ENCODE measurements at regions not wholly inside any gene's neighbourhood (a gene's known extent, or its start where the extent isn't known, plus 50 kb on each side); places are given as distances from the start of the nearest gene placed in this dataset.
"Not testable (repeated sequence)": the region's sequence is repeated elsewhere in the genome, so short reads cannot be mapped to it uniquely, and the experiment has no call there.

DNA sequence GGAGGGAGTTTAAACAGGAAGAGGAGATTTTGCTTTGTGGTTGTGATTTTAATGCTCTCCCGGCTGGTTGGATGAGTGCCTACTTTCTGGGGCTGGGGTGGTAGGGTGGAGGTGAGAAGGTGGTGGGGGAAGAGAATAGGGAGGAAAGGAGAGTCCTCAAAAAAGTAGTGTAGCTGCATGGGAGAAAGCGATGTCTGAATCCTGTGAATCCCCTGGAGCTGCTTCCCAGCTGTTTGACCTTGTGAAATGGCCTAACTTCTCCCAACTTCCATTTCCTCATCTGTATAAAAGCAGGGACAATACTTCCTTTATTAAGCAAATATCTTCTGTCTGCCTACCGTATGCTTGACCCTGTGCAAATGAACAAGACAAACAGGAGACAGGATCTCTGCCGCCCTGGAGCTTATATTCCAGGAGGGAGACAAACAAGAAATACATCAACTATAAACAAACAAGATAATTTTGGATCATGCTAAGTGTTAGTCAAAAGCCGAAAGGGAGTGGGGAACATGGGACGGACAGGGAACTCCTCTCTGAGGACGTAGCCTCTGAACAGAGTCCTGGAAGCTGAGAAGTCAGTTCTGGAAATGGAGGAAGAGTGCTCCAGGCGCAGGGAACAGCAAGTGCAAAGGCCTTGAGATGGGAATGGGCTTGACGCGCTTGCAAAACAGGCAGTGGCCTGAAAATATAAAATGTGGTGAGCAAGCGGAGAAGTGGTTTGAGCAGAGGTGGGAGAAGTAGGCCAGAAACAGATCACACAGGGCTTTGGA, 103.5 kb downstream of the SPRY4 start:
- DNase-seq: no peak

- DNase-seq: peak; percentile 16
These were observed 105.7 kb downstream of the SPRY4 start for GRCh38 chr5:142219146-142219545.

- no peak for DNase-seq
These were observed 107.9 kb downstream of the SPRY4 start for GRCh38 chr5:142216931-142217330.

GRCh38 chr5:142215915-142216681, 107.5 kb downstream of the NDFIP1 start:
- peak; percentile 98 for DNase-seq

GRCh38 chr5:142213077-142213476, 104.5 kb downstream of the NDFIP1 start:
- DNase-seq: no peak

DNA sequence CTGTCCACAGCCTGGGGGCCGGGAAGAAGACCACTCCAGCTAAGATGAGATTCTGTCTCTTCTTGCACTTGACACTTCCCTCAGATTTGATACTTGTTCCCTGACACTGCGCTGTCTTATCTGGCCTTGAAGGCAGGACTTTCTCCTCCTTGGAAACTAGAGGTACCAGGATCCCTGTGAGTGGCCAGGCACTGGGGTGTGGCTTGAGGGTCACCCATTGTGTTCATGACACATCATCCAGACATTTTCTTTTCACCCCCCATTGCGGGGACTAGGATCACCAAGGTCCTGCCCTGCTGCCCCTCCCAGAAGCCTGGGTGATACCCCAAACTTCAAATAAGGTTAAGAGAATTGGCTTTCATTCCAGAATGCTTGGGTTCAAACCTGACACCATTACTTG, 103.3 kb downstream of the NDFIP1 start:
- no peak for DNase-seq

DNA sequence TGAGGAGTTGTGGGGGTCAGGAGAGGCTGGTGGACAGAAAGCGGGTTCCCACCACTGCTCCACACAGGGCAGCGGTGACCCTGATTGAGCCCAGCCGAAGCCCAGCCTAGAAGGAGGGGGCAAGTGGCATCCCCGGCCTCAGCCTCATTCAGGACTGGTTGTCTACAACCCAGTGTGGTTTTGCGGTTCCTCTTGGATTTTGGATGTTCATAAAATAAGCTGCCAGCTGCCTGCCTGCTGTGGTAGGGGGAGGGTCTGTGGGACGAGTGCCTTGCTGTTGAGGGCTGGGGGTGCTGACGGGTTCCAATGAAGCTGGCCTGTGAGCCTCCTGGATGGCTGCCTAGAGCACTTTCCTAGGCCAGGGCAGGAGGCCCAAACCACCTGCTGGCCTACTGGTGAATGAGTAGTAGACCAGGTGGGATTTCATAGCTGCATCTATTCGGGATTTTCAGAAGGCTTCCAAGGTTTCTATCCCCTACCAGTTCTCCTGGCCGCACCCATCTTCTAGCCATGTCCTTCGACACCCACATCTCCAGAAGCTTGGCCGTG, 102.4 kb downstream of the NDFIP1 start:
- no peak for DNase-seq

DNA sequence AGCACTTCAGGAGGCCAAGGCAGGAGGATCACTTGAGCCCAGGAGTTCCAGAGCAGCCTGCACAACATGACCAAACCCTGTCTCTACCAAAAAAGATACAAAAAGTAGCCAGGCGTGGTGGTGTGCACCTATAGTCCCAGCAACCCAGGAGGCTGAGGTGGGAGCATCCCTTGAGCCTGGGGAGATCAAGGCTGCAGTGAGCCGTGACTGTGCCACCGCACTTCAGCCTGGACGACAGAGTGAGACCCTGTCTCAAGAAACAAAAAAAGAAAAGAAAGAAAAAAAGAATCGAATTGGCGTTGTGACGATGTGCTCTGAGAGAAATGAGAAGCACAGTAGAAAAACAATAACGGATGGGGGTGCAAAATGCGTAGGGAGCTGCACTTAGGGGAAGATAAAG, 101.4 kb downstream of the NDFIP1 start:
- DNase-seq: no peak

DNA sequence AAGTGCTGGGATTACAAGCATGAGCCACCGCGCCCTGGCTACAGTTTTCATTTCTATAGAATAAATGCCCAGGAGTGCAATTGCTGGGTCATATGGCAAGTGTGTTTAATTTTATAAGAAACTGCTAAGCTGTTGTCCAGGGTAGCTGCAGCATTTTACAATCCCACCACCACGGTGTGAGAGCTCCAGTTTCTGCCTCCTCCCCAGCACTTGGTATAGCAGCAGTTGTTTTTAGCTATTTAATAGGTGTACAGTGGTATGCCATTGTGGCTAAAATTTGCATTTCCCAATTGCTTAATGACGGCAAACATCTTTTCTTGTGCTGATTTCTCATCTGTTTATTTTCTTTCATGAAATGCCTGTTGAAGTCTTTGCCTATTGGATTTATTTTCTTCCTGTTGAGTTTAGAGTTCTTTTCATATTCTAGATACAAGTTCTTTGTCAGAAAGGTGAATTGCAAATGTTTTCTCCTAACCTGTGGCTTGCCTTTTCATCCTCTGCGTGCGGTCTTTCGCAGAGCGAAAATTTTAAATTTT, 100.3 kb downstream of the NDFIP1 start:
- no peak for DNase-seq

GRCh38 chr5:142208244-142208643, 99.7 kb downstream of the NDFIP1 start:
- not testable (repeated sequence) for DNase-seq

DNA sequence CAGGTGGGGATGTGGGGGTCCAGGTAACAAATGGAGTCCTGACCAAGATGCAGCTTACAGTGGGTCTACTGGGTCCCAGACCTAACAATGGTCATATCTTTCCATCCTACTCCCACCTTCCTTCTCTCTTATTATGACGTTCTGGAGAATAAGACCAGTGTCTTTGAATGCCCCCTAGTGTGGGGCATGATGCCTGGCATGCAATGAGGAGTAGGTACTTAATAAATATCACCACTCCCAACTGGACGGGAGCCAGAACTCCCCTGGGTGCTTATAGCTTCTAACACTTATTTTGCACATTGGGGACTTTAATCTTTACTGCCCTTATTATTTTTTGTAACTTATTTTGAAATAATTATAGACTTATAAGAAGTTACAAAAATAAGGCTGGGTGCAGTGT, 98.2 kb downstream of the NDFIP1 start:
- DNase-seq: no peak

GRCh38 chr5:142204219-142204618, 95.6 kb downstream of the NDFIP1 start:
- DNase-seq: no peak
